ENCODE measurements at regions not wholly inside any gene's neighbourhood (a gene's known extent, or its start where the extent isn't known, plus 50 kb on each side); places are given as distances from the start of the nearest gene placed in this dataset.

- H3K9me3 ChIP-seq (ENCODE audit: insufficient read depth, low read depth, low read length) = no peaks in the 10 kb centered on the region; the same call in 1 of the 2 replicates
- no peaks in the 10 kb centered on the region for H3K36me3 ChIP-seq (ENCODE audit: insufficient read depth, low read length)
- no peak overlapping the region for H2AFZ ChIP-seq (ENCODE audit: low read length)
- no peaks in the 10 kb centered on the region for H3F3A ChIP-seq (ENCODE audit: low read depth)
- no peaks in the 10 kb centered on the region for H3K27me3 ChIP-seq (ENCODE audit: insufficient read depth, low read length, poor library complexity, severe bottlenecking)
- H3K9me2 ChIP-seq (replicated peaks; ENCODE audit: low read depth, low read length) = no peaks in the 10 kb centered on the region
- no peaks in the 10 kb centered on the region for H4K20me1 ChIP-seq (ENCODE audit: insufficient read depth, low read length, poor library complexity, severe bottlenecking)
- H3K79me2 ChIP-seq (ENCODE audit: insufficient read depth, low read length) = no peaks in the 10 kb centered on the region
- TF ChIP-seq CTCF (conservative IDR thresholded peaks at IDR 0.05; ENCODE audit: low read length) (no peak), EZH2phosphoT487 (IDR thresholded peaks at IDR 0.05; ENCODE audit: borderline replicate concordance) (no peak)
- no peak overlapping the region for H3K4me3 ChIP-seq (ENCODE audit: low read length, poor library complexity, severe bottlenecking)
- no peak overlapping the region for H3K4me2 ChIP-seq (ENCODE audit: low read depth, low read length, poor library complexity, severe bottlenecking)
- no peaks in the 10 kb centered on the region for H3K4me1 ChIP-seq (ENCODE audit: insufficient read depth, low read length, poor library complexity, severe bottlenecking)
- no peak overlapping the region for H3K9ac ChIP-seq (ENCODE audit: low read depth, low read length, poor library complexity, severe bottlenecking)
These were observed 178.4 kb upstream of the MAST4 start for GRCh38 chr5:66417781-66418180.

DNA sequence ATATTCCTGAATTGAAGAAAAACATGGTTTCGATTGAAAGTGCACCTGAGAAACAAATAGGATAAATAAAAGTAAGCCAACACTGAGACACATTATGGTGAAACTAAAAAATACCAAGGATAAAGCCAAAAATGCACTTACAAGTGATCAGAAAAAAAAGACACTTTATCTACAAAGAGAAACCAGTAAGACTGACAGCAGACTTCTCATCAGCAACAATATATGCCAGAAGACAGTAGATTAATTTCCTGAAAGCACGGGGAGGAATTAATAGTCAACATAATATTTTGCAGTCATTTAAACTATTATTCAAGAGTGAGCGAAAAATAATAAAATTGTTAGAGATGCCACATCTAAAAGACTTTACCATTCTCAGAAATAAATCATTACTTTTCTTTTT lies 172.7 kb upstream of the MAST4 start:
- no peaks in the 10 kb centered on the region for H3K79me2 ChIP-seq (ENCODE audit: insufficient read depth, low read length)
- H3F3A ChIP-seq (ENCODE audit: low read depth) = no peaks in the 10 kb centered on the region
- H3K27me3 ChIP-seq (ENCODE audit: insufficient read depth, low read length, poor library complexity, severe bottlenecking) = no peaks in the 10 kb centered on the region
- no peaks in the 10 kb centered on the region for H3K36me3 ChIP-seq (ENCODE audit: insufficient read depth, low read length)
- H3K4me3 ChIP-seq (ENCODE audit: low read length, poor library complexity, severe bottlenecking) = no peak overlapping the region
- TF ChIP-seq CTCF (conservative IDR thresholded peaks at IDR 0.05; ENCODE audit: low read length) (no peak), EZH2phosphoT487 (IDR thresholded peaks at IDR 0.05; ENCODE audit: borderline replicate concordance) (no peak)
- no peaks in the 10 kb centered on the region for H3K9me2 ChIP-seq (replicated peaks; ENCODE audit: low read depth, low read length)
- no peaks in the 10 kb centered on the region; the same call in 1 of the 2 replicates for H3K9me3 ChIP-seq (ENCODE audit: insufficient read depth, low read depth, low read length)
- no peak overlapping the region for H3K9ac ChIP-seq (ENCODE audit: low read depth, low read length, poor library complexity, severe bottlenecking)
- no peaks in the 10 kb centered on the region for H4K20me1 ChIP-seq (ENCODE audit: insufficient read depth, low read length, poor library complexity, severe bottlenecking)
- no peak overlapping the region for H3K4me2 ChIP-seq (ENCODE audit: low read depth, low read length, poor library complexity, severe bottlenecking)
- no peak overlapping the region for H2AFZ ChIP-seq (ENCODE audit: low read length)
- no peaks in the 10 kb centered on the region for H3K4me1 ChIP-seq (ENCODE audit: insufficient read depth, low read length, poor library complexity, severe bottlenecking)

DNA sequence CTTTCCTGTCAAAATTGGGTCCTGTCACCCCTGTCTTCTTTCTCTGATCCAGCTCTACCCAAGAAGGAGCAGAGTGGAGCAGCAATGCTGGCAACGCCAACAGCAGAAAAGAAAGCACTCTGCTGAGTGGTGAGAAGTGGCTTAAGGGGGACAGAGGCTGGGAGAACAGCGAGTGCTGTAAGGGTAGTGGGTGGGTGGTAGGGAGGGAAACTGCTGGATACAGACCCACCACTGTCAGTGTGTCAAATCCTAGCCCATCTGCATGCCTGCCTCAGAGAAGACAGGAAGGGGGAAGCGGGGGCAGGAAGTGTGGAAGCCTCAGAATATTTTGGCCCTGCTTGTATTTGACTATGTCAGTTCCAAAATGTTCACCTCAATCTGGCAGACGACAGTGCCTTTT lies 170.4 kb upstream of the MAST4 start:
- Histone ChIP-seq H2AFZ (ENCODE audit: low read length) (no peak overlapping the region), H3K9me3 (ENCODE audit: insufficient read depth, low read depth, low read length) (no peaks in the 10 kb centered on the region; the same call in 1 of the 2 replicates), H3K36me3 (ENCODE audit: insufficient read depth, low read length) (no peaks in the 10 kb centered on the region), H3K9ac (ENCODE audit: low read depth, low read length, poor library complexity, severe bottlenecking) (no peak overlapping the region), H3K9me2 (replicated peaks; ENCODE audit: low read depth, low read length) (no peaks in the 10 kb centered on the region), H4K20me1 (ENCODE audit: insufficient read depth, low read length, poor library complexity, severe bottlenecking) (no peaks in the 10 kb centered on the region), H3K27me3 (ENCODE audit: insufficient read depth, low read length, poor library complexity, severe bottlenecking) (no peaks in the 10 kb centered on the region), H3K4me1 (ENCODE audit: insufficient read depth, low read length, poor library complexity, severe bottlenecking) (no peaks in the 10 kb centered on the region), H3F3A (ENCODE audit: low read depth) (no peaks in the 10 kb centered on the region), H3K4me2 (ENCODE audit: low read depth, low read length, poor library complexity, severe bottlenecking) (no peak overlapping the region), H3K79me2 (ENCODE audit: insufficient read depth, low read length) (no peaks in the 10 kb centered on the region), H3K4me3 (ENCODE audit: low read length, poor library complexity, severe bottlenecking) (no peak overlapping the region)
- no peak for TF ChIP-seq EZH2phosphoT487 (IDR thresholded peaks at IDR 0.05; ENCODE audit: borderline replicate concordance)
- no peak for TF ChIP-seq CTCF (conservative IDR thresholded peaks at IDR 0.05; ENCODE audit: low read length)
